GM18867 (cell line): ENCODE measurements at regions not wholly inside any gene's neighbourhood (a gene's known extent, or its start where the extent isn't known, plus 50 kb on each side); places are given as distances from the start of the nearest gene placed in this dataset.

ENCODE experiments used
- ATAC-seq: cut with Tn5 transposase; IDR thresholded peaks from one replicate; pipeline ENCODE4 v1.9.1; 2021; ENCODE audit warnings: mild to moderate bottlenecking, moderate library complexity; ENCODE audit not compliant: unreplicated experiment

GRCh38 chr3:178483704-178484103, 52.5 kb upstream of the KCNMB2 start:
- ATAC-seq = no peak

- ATAC-seq = no peak
These were observed 50.5 kb upstream of the KCNMB2 start for GRCh38 chr3:178485756-178486155.
